H1 (cell line): ENCODE measurements at regions not wholly inside any gene's neighbourhood (a gene's known extent, or its start where the extent isn't known, plus 50 kb on each side); places are given as distances from the start of the nearest gene placed in this dataset.

ENCODE experiments used
- CTCF ChIA-PET: fragments of 300-600 bp; sonication (Branson Sonifier 250); formaldehyde crosslinking; loops from one replicate; lab custom pipeline; 2021; ENCODE audit not compliant: partially characterized antibody; lab: Charles Lee
- POLR2A ChIA-PET: fragments of 300-600 bp; sonication (Branson Sonifier 250); formaldehyde crosslinking; loops from one replicate; lab custom pipeline; 2021; ENCODE audit warnings: inconsistent platforms; ENCODE audit not compliant: partially characterized antibody; lab: Charles Lee
- DNase-seq, 2 experiments: peaks; one replicate each; pipeline versions ENCODE4 v3.0.0 to v3.0.0-alpha.2; 2010 to 2022; ENCODE audit warnings: low spot score in 2 of 2, low read depth in 1 of 2, mixed read lengths in 1 of 2
- FAIRE-seq: peaks from 2 replicates; lab custom pipeline; 2011; peaks lifted over from hg19 to GRCh38; lab: Jason Lieb, UNC
- H2AFZ ChIP-seq: 2 replicates; pipeline ENCODE4 v1.8.1; 2012; ENCODE audit warnings: low read length, inconsistent platforms
- H2AK5ac ChIP-seq: 2 replicates; pipeline ENCODE4 v1.6.1; 2013; ENCODE audit warnings: low read depth, low read length
- H2BK120ac ChIP-seq: replicated peaks from 2 replicates; pipeline ENCODE3; 2013; ENCODE audit warnings: low read depth, low read length, inconsistent platforms
- H2BK12ac ChIP-seq: 2 replicates; pipeline ENCODE4 v1.6.1; 2013; ENCODE audit warnings: low read depth, low read length
- H2BK15ac ChIP-seq: 2 replicates; pipeline ENCODE4 v1.6.1; 2013; ENCODE audit warnings: low read length
- H2BK20ac ChIP-seq: 2 replicates; pipeline ENCODE4 v1.6.1; 2013; ENCODE audit warnings: low read length
- H2BK5ac ChIP-seq: 2 replicates; pipeline ENCODE4 v1.6.1; 2013; ENCODE audit warnings: low read depth, low read length
- H3K14ac ChIP-seq: 2 replicates; pipeline ENCODE4 v1.6.1; 2013; ENCODE audit warnings: inconsistent platforms; ENCODE audit not compliant: insufficient read length
- H3K18ac ChIP-seq: 2 replicates; pipeline ENCODE4 v1.6.1; 2013; ENCODE audit warnings: low read length; ENCODE audit errors: extremely low read depth
- H3K23ac ChIP-seq: 2 replicates; pipeline ENCODE4 v1.6.1; 2013; ENCODE audit warnings: inconsistent platforms; ENCODE audit not compliant: insufficient read length
- H3K23me2 ChIP-seq: 2 replicates; pipeline ENCODE4 v1.6.1; 2013; ENCODE audit warnings: low read depth, low read length
- H3K27ac ChIP-seq: 2 replicates; pipeline ENCODE4 v1.6.1; 2011; ENCODE audit warnings: low read depth, low read length, inconsistent platforms
- H3K27me3 ChIP-seq, 4 experiments: replicated peaks in 1 of 4; 1 replicate in 1 of 4; 2 replicates in 3 of 4; pipeline versions ENCODE4 v1.6.1 to v1.8.1; 2011 to 2013; ENCODE audit warnings: low read length in 3 of 4, mild to moderate bottlenecking in 3 of 4, inconsistent platforms in 2 of 4, mixed read lengths in 2 of 4, moderate library complexity in 1 of 4; ENCODE audit not compliant: control insufficient read depth in 3 of 4, insufficient read depth in 3 of 4; ENCODE audit errors: extremely low read depth in 1 of 4
- H3K36me3 ChIP-seq, 4 experiments: 2 replicates each; pipeline versions ENCODE4 v1.6.1 to v1.8.1; 2011 to 2013; ENCODE audit warnings: mild to moderate bottlenecking in 4 of 4, low read length in 3 of 4, moderate library complexity in 2 of 4, control low read depth in 1 of 4, inconsistent platforms in 1 of 4; ENCODE audit not compliant: insufficient read depth in 4 of 4, control insufficient read depth in 2 of 4
- H3K4ac ChIP-seq: replicated peaks from 2 replicates; pipeline ENCODE3; 2013; ENCODE audit warnings: low read length, low read depth, mixed read lengths, inconsistent platforms; ENCODE audit not compliant: insufficient read length
- H3K4me1 ChIP-seq, 4 experiments: replicated peaks in 1 of 4; 1 replicate in 1 of 4; 2 replicates in 3 of 4; pipeline versions ENCODE4 v1.6.1 to v1.8.1; 2011 to 2013; ENCODE audit warnings: low read length in 3 of 4, inconsistent platforms in 2 of 4, mixed read lengths in 1 of 4; ENCODE audit not compliant: insufficient read depth in 4 of 4, control insufficient read depth in 3 of 4
- H3K4me2 ChIP-seq, 2 experiments: 2 replicates each; pipeline versions ENCODE4 v1.6.1 to v1.8.1; 2011 to 2013; ENCODE audit warnings: low read depth in 2 of 2, low read length in 2 of 2, control low read depth in 1 of 2, inconsistent platforms in 1 of 2, mild to moderate bottlenecking in 1 of 2; ENCODE audit not compliant: insufficient read depth in 1 of 2
- H3K4me3 ChIP-seq, 4 experiments: fragments of 200-600, 300-600 bp in 1 of 4; sonication (generic), shearing (Covaris generic), sonication (Bioruptor Twin) in 1 of 4; 2 replicates each; pipeline versions ENCODE4 v1.5.1 to v1.8.1; 2011 to 2016; ENCODE audit warnings: low read length in 4 of 4, low read depth in 3 of 4, control low read depth in 2 of 4, inconsistent platforms in 2 of 4, mild to moderate bottlenecking in 2 of 4, mixed read lengths in 1 of 4, moderate library complexity in 1 of 4; ENCODE audit not compliant: insufficient read depth in 2 of 4; ENCODE audit errors: extremely low read depth in 1 of 4
- H3K56ac ChIP-seq: replicated peaks from 2 replicates; pipeline ENCODE3; 2013; ENCODE audit warnings: low read depth, mild to moderate bottlenecking, mixed read lengths, low read length, inconsistent platforms; ENCODE audit not compliant: insufficient read length
- H3K79me1 ChIP-seq: 2 replicates; pipeline ENCODE4 v1.6.1; 2013; ENCODE audit warnings: low read depth, low read length, control low read depth
- H3K79me2 ChIP-seq, 2 experiments: 2 replicates each; pipeline versions ENCODE4 v1.6.1 to v1.8.1; 2012 to 2013; ENCODE audit warnings: low read length in 2 of 2, mild to moderate bottlenecking in 2 of 2, inconsistent platforms in 1 of 2; ENCODE audit not compliant: insufficient read depth in 2 of 2, control insufficient read depth in 1 of 2
- H3K9ac ChIP-seq, 4 experiments: replicated peaks in 1 of 4; 1 replicate in 1 of 4; 2 replicates in 3 of 4; pipeline versions ENCODE4 v1.6.1 to v1.8.1; 2011 to 2013; ENCODE audit warnings: low read depth in 3 of 4, low read length in 3 of 4, control low read depth in 2 of 4, mild to moderate bottlenecking in 2 of 4, moderate library complexity in 2 of 4, inconsistent platforms in 1 of 4; ENCODE audit errors: extremely low read depth in 1 of 4
- H3K9me3 ChIP-seq, 2 experiments: 2 replicates each; pipeline versions ENCODE4 v1.6.1 to v1.8.1; 2012 to 2013; ENCODE audit warnings: mild to moderate bottlenecking in 2 of 2, moderate library complexity in 2 of 2, control low read depth in 1 of 2, inconsistent platforms in 1 of 2, low read depth in 1 of 2, low read length in 1 of 2, mixed read lengths in 1 of 2; ENCODE audit not compliant: insufficient read depth in 2 of 2
- H4K20me1 ChIP-seq, 2 experiments: replicated peaks in 1 of 2; 2 replicates each; pipeline versions ENCODE3 to v1.8.1; 2011 to 2013; ENCODE audit warnings: inconsistent platforms in 2 of 2, low read length in 2 of 2, mild to moderate bottlenecking in 1 of 2; ENCODE audit not compliant: insufficient read depth in 2 of 2, control insufficient read depth in 1 of 2
- H4K5ac ChIP-seq: 2 replicates; pipeline ENCODE4 v1.6.1; 2013; ENCODE audit warnings: low read length, low read depth, mixed read lengths, inconsistent platforms; ENCODE audit not compliant: insufficient read length
- H4K8ac ChIP-seq: 2 replicates; pipeline ENCODE4 v1.8.0; 2013; ENCODE audit warnings: mild to moderate bottlenecking, moderate library complexity, low read length, inconsistent platforms; ENCODE audit not compliant: insufficient read depth; ENCODE audit errors: extremely low read depth
- H4K91ac ChIP-seq: replicated peaks from 2 replicates; pipeline ENCODE3; 2013; ENCODE audit warnings: low read length, mixed read lengths, inconsistent platforms; ENCODE audit not compliant: insufficient read length
- CEBPB ChIP-seq: IDR thresholded peaks from 2 replicates; pipeline ENCODE4 v1.6.1; 2012; ENCODE audit warnings: low read depth, low read length
- CTBP2 ChIP-seq: IDR thresholded peaks from 2 replicates; pipeline ENCODE4 v1.7.0; 2011; ENCODE audit warnings: borderline replicate concordance, mild to moderate bottlenecking, moderate library complexity, mixed read lengths, low read length; ENCODE audit not compliant: insufficient read depth, insufficient read length
- EGR1 ChIP-seq: IDR thresholded peaks from 2 replicates; pipeline ENCODE4 v1.6.1; 2011; ENCODE audit warnings: low read depth, low read length, borderline replicate concordance
- FOSL1 ChIP-seq: IDR thresholded peaks from 2 replicates; pipeline ENCODE4 v1.6.1; 2011; ENCODE audit warnings: mild to moderate bottlenecking, low read depth, low read length, moderate library complexity; ENCODE audit not compliant: insufficient read depth
- GABPA ChIP-seq: IDR thresholded peaks from 2 replicates; pipeline ENCODE4 v1.6.1; 2011; ENCODE audit warnings: mild to moderate bottlenecking, low read length, moderate library complexity, borderline replicate concordance; ENCODE audit not compliant: insufficient read depth
- JUN ChIP-seq: IDR thresholded peaks from 2 replicates; pipeline ENCODE4 v1.6.1; 2011; ENCODE audit warnings: low read depth, mild to moderate bottlenecking, improper control_type of control experiment, low read length
- RBBP5 ChIP-seq: IDR thresholded peaks from 2 replicates; pipeline ENCODE4 v1.7.1; 2012; ENCODE audit warnings: low read depth, mild to moderate bottlenecking, inconsistent platforms, low read length, moderate library complexity, borderline replicate concordance
- SAP30 ChIP-seq: fragments of 300-600 bp; sonication (generic); IDR thresholded peaks from 2 replicates; pipeline ENCODE4 v1.7.1; 2012; ENCODE audit warnings: low read length, moderate library complexity, mild to moderate bottlenecking, inconsistent platforms; ENCODE audit not compliant: insufficient read depth, insufficient replicate concordance
- SIN3A ChIP-seq, 2 experiments: IDR thresholded peaks in 1 of 2; conservative IDR thresholded peaks in 1 of 2; 2 replicates each; pipeline ENCODE4 v1.6.1; 2011 to 2012; ENCODE audit warnings: low read length in 2 of 2, improper control_type of control experiment in 1 of 2, low read depth in 1 of 2, mild to moderate bottlenecking in 1 of 2
- YY1 ChIP-seq: IDR thresholded peaks from 2 replicates; pipeline ENCODE4 v1.6.1; 2011; ENCODE audit warnings: low read depth, mild to moderate bottlenecking, low read length
- WGBS, 2 experiments: shearing (Covaris generic) in 1 of 2; methylation state at CpG; one replicate each; pipeline versions ENCODE4 v1.1.6 to v1.1.7; 2013 to 2015; ENCODE audit warnings: low lambda C conversion rate in 2 of 2, mixed read lengths in 2 of 2, inconsistent platforms in 1 of 2, low coverage in 1 of 2, missing lambda C conversion rate in 1 of 2; ENCODE audit not compliant: insufficient replicate concordance in 2 of 2, insufficient coverage in 1 of 2, insufficient read length in 1 of 2; ENCODE audit errors: extremely low coverage in 1 of 2, missing lambda C conversion rate in 1 of 2; 5-methylcytosine and 5-hydroxymethylcytosine counted together

DNA sequence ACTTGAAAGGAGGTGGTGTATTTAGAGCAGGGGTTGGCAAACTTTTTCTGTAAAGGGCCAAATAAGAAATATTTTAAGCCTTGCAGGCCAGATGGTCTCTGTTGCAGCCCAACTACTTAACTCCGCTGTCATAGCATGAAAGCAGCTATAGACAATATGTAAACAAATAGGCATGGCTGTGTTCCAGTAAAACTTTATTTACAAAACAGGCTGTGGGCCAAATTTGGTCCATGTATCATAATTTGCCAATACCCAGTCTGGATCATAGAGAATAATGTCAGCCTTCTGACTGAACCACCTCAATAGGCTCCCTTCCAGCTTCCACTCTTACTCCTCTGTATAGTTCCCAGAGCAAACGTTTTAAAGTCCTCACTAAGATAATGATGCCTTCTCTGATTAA is 638.8 kb upstream of the CFAP20DC start:
- CTCF ChIA-PET, result no interaction called here

More for the DNA sequence above, 638.8 kb upstream of the CFAP20DC start:
- no peak for TF ChIP-seq GABPA
- no peak for TF ChIP-seq CEBPB
- no peak for TF ChIP-seq EGR1
- TF ChIP-seq RBBP5, result no peak
- TF ChIP-seq SIN3A (conservative IDR thresholded peaks at IDR 0.05 in 1 of 2, IDR thresholded peaks at IDR 0.05 in 1 of 2; ENCODE audit: low read depth in 1 of 2, low read length in 2 of 2), result no peak
- TF ChIP-seq FOSL1, result no peak
- no peak for TF ChIP-seq YY1
- no peak for TF ChIP-seq JUN
- no peak for TF ChIP-seq CTBP2
- no peak for TF ChIP-seq SAP30
- Histone ChIP-seq H3K79me1 (no peaks in the 10 kb centered on the region), H3K23ac (no peak overlapping the region), H2AFZ (no peak overlapping the region), H3K36me3 (no peaks in the 10 kb centered on the region), H3K14ac (no peak overlapping the region), H3K27ac (no peak overlapping the region), H2BK120ac (no peak overlapping the region), H3K4ac (no peak overlapping the region), H2BK15ac (no peak overlapping the region), H4K5ac (no peak overlapping the region), H3K4me1 (no peaks in the 10 kb centered on the region), H2BK20ac (no peak overlapping the region), H3K9ac (no peak overlapping the region), H3K79me2 (no peaks in the 10 kb centered on the region), H3K18ac (no peak overlapping the region), H3K56ac (no peak overlapping the region), H4K20me1 (no peaks in the 10 kb centered on the region), H3K4me2 (no peak overlapping the region), H2AK5ac (no peak overlapping the region), H2BK12ac (no peak overlapping the region), H3K23me2 (no peaks in the 10 kb centered on the region), H2BK5ac (no peak overlapping the region), H3K27me3 (no peaks in the 10 kb centered on the region), H3K9me3 (no peaks in the 10 kb centered on the region; a peak in 1 of 4 replicates), H4K8ac (no peak overlapping the region), H4K91ac (no peak overlapping the region), H3K4me3 (no peak overlapping the region)
- no peak for DNase-seq
- WGBS, 2 experiments, result 92% methylated on average over 2 of the region's 2 CpGs; no CpG with 5 or more reads in 1 of the 2 experiments
- no peak for FAIRE-seq
- POLR2A ChIA-PET, result no interaction called here
